Mammary epithelial cell (primary cell): ENCODE measurements at regions not wholly inside any gene's neighbourhood (a gene's known extent, or its start where the extent isn't known, plus 50 kb on each side); places are given as distances from the start of the nearest gene placed in this dataset.

ENCODE experiments used
- EZH2 ChIP-seq: IDR thresholded peaks from 2 replicates; pipeline ENCODE4 v1.6.1; 2012; ENCODE audit warnings: low read length, inconsistent platforms, borderline replicate concordance
- TF ChIP-seq, protein P1 (sequence below), 2 donors: IDR thresholded peaks in 1 of 2; conservative IDR thresholded peaks in 1 of 2; 2 replicates each; pipeline ENCODE4 v1.5.1; 2011 to 2012; ENCODE audit warnings: inconsistent platforms in 2 of 2, low read length in 2 of 2, mild to moderate bottlenecking in 2 of 2, control low read depth in 1 of 2, low read depth in 1 of 2; ENCODE audit not compliant: insufficient read depth in 1 of 2; ENCODE audit errors: extremely low read depth in 1 of 2

DNA sequence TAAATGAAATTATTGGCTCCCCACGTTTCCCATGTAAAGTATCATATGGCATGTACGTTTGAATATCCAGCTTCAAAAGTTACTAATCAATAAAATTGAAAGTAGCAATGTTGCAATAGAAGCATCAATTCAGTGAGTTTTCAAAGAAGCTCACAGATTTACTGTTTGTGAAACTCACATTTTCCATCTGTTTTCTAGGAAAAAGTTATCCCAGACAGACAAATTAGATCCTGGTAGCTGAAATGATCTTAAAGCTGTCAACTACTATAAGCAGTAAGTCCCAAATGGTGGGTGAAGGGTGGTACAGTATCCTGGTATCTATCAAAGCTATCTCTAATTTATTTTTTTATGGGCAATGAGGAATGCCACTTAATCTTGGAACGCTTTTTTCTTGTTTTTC lies 60.7 kb upstream of the MXRA5 start:
- TF ChIP-seq, protein P1, sequence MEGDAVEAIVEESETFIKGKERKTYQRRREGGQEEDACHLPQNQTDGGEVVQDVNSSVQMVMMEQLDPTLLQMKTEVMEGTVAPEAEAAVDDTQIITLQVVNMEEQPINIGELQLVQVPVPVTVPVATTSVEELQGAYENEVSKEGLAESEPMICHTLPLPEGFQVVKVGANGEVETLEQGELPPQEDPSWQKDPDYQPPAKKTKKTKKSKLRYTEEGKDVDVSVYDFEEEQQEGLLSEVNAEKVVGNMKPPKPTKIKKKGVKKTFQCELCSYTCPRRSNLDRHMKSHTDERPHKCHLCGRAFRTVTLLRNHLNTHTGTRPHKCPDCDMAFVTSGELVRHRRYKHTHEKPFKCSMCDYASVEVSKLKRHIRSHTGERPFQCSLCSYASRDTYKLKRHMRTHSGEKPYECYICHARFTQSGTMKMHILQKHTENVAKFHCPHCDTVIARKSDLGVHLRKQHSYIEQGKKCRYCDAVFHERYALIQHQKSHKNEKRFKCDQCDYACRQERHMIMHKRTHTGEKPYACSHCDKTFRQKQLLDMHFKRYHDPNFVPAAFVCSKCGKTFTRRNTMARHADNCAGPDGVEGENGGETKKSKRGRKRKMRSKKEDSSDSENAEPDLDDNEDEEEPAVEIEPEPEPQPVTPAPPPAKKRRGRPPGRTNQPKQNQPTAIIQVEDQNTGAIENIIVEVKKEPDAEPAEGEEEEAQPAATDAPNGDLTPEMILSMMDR (conservative IDR thresholded peaks at IDR 0.05 in 1 of 2, IDR thresholded peaks at IDR 0.05 in 1 of 2; ENCODE audit: extremely low read depth in 1 of 2, insufficient read depth in 1 of 2, low read depth in 1 of 2, low read length in 2 of 2) = no peak
- TF ChIP-seq EZH2 = no peak
